ENCODE measurements at regions not wholly inside any gene's neighbourhood (a gene's known extent, or its start where the extent isn't known, plus 50 kb on each side); places are given as distances from the start of the nearest gene placed in this dataset.

DNA sequence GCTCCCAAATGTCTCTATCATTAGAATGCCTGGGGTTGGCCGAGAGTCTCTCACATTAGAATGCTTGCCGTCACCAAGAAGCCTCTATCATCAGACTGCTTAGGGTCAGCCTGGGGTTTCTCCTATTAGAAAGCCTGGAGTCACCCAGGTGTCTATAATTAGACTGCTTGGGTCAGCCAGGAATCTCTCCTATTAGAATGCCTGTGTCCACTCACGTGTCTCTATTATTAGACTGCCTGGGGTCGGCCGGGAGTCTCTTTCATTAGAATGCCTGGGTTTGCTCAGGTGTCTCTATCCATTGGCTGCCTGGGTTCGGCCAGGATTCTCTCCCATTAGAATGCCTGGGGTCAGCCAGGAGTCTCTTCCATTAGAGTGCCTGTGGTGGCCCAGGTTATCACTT is 1453.1 kb downstream of the UQCRFS1 start:
- no peak for TF ChIP-seq SP1 (IDR thresholded peaks at IDR 0.05)
- TF ChIP-seq SUZ12 (IDR thresholded peaks at IDR 0.05): no peak
- TF ChIP-seq CTBP1 (IDR thresholded peaks at IDR 0.05; ENCODE audit: borderline replicate concordance): no peak
- no peak for TF ChIP-seq BHLHE40 (IDR thresholded peaks at IDR 0.05; ENCODE audit: borderline replicate concordance)
- TF ChIP-seq FOXM1 (IDR thresholded peaks at IDR 0.05; ENCODE audit: borderline replicate concordance): no peak
- TF ChIP-seq HDGF (IDR thresholded peaks at IDR 0.05; ENCODE audit: borderline replicate concordance): no peak
- no peak for TF ChIP-seq ARNT (IDR thresholded peaks at IDR 0.05)
- no peak for TF ChIP-seq ELF4 (IDR thresholded peaks at IDR 0.05)
- no peak for TF ChIP-seq FOXK2 (IDR thresholded peaks at IDR 0.05)
- no peak for TF ChIP-seq ZNF384 (IDR thresholded peaks at IDR 0.05)
